Liver (tissue), 8 donors: ENCODE measurements at regions not wholly inside any gene's neighbourhood (a gene's known extent, or its start where the extent isn't known, plus 50 kb on each side); places are given as distances from the start of the nearest gene placed in this dataset.

Experiments
- DNase-seq: peaks from one replicate; pipeline ENCODE4 v3.0.0-alpha.2; 2017; ENCODE audit warnings: low spot score
- H3K27ac ChIP-seq, 2 donors: one replicate each; pipeline ENCODE4 v1.7.0; 2013; ENCODE audit warnings: inconsistent platforms in 2 of 2, low read length in 2 of 2, control low read depth in 1 of 2, low read depth in 1 of 2, mild to moderate bottlenecking in 1 of 2
- H3K27me3 ChIP-seq, 4 donors: one replicate each; pipeline versions ENCODE4 v1.6.1 to v1.7.0; 2013; ENCODE audit warnings: low read length in 3 of 4, inconsistent platforms in 1 of 4, mild to moderate bottlenecking in 1 of 4, moderate library complexity in 1 of 4; ENCODE audit not compliant: control insufficient read depth in 4 of 4, insufficient read depth in 4 of 4
- H3K36me3 ChIP-seq, 4 donors: one replicate each; pipeline versions ENCODE4 v1.6.1 to v1.7.0; 2013; ENCODE audit warnings: low read length in 3 of 4, mild to moderate bottlenecking in 3 of 4, low read depth in 1 of 4, moderate library complexity in 1 of 4; ENCODE audit not compliant: control insufficient read depth in 4 of 4, insufficient read depth in 3 of 4
- H3K4me1 ChIP-seq, 4 donors: one replicate each; pipeline versions ENCODE4 v1.6.1 to v1.7.0; 2013; ENCODE audit warnings: low read length in 3 of 4, mild to moderate bottlenecking in 3 of 4, moderate library complexity in 1 of 4; ENCODE audit not compliant: control insufficient read depth in 4 of 4, insufficient read depth in 4 of 4
- H3K4me3 ChIP-seq, 3 donors: one replicate each; pipeline versions ENCODE4 v1.6.1 to v1.7.0; 2013; ENCODE audit warnings: low read length in 3 of 3, control low read depth in 1 of 3, low read depth in 1 of 3, mild to moderate bottlenecking in 1 of 3
- H3K9ac ChIP-seq, 2 donors: one replicate each; pipeline ENCODE4 v1.7.0; 2013; ENCODE audit warnings: low read length in 2 of 2, mild to moderate bottlenecking in 2 of 2, moderate library complexity in 2 of 2, control low read depth in 1 of 2, low read depth in 1 of 2
- H3K9me3 ChIP-seq, 4 donors: one replicate each; pipeline versions ENCODE4 v1.6.1 to v1.7.0; 2013; ENCODE audit warnings: low read length in 3 of 4; ENCODE audit not compliant: control insufficient read depth in 4 of 4
- ATF3 ChIP-seq: IDR thresholded peaks from 2 replicates; pipeline ENCODE4 v1.6.1; 2016; ENCODE audit warnings: antibody characterized with exemption
- CTCF ChIP-seq: fragments of 150-350 bp; IDR thresholded peaks from 2 replicates; pipeline ENCODE4 v1.5.1; 2017; ENCODE audit warnings: improper control_type of control experiment, low read depth, low read length; ENCODE audit not compliant: missing input control
- EGR1 ChIP-seq, 2 donors: IDR thresholded peaks; 2 replicates each; pipeline ENCODE4 v1.6.1; 2016 to 2018; ENCODE audit warnings: antibody characterized with exemption in 2 of 2, low read depth in 2 of 2
- FOXA1 ChIP-seq: IDR thresholded peaks from 2 replicates; pipeline ENCODE4 v1.6.1; 2016; ENCODE audit warnings: antibody characterized with exemption
- FOXA2 ChIP-seq: IDR thresholded peaks from 2 replicates; pipeline ENCODE4 v1.6.1; 2016; ENCODE audit warnings: antibody characterized with exemption
- GABPA ChIP-seq, 2 donors: IDR thresholded peaks in 1 of 2; conservative IDR thresholded peaks in 1 of 2; 2 replicates each; pipeline ENCODE4 v1.6.1; 2016; ENCODE audit warnings: antibody characterized with exemption in 2 of 2, mild to moderate bottlenecking in 1 of 2, moderate library complexity in 1 of 2
- HNF4A ChIP-seq, 2 donors: conservative IDR thresholded peaks; 2 replicates each; pipeline ENCODE4 v1.6.1; 2016; ENCODE audit warnings: antibody characterized with exemption in 2 of 2, mild to moderate bottlenecking in 2 of 2
- HNF4G ChIP-seq: IDR thresholded peaks from 2 replicates; pipeline ENCODE4 v1.6.1; 2016; ENCODE audit warnings: antibody characterized with exemption
- JUND ChIP-seq, 2 donors: IDR thresholded peaks; 2 replicates each; pipeline ENCODE4 v1.6.1; 2016; ENCODE audit warnings: antibody characterized with exemption in 2 of 2
- MAX ChIP-seq: IDR thresholded peaks from 2 replicates; pipeline ENCODE4 v1.6.1; 2016; ENCODE audit warnings: antibody characterized with exemption
- NR2F2 ChIP-seq: IDR thresholded peaks from 2 replicates; pipeline ENCODE4 v1.6.1; 2016; ENCODE audit warnings: antibody characterized with exemption
- RAD21 ChIP-seq, 2 donors: IDR thresholded peaks; 2 replicates each; pipeline ENCODE4 v1.6.1; 2016; ENCODE audit warnings: antibody characterized with exemption in 2 of 2, mild to moderate bottlenecking in 2 of 2
- REST ChIP-seq: IDR thresholded peaks from 2 replicates; pipeline ENCODE4 v1.6.1; 2016; ENCODE audit warnings: antibody characterized with exemption, mild to moderate bottlenecking
- RXRA ChIP-seq, 2 donors: IDR thresholded peaks; 2 replicates each; pipeline ENCODE4 v1.6.1; 2017 to 2018; ENCODE audit warnings: antibody characterized with exemption in 2 of 2, mild to moderate bottlenecking in 1 of 2
- TAF1 ChIP-seq: conservative IDR thresholded peaks from 2 replicates; pipeline ENCODE4 v1.6.1; 2016; ENCODE audit warnings: antibody characterized with exemption, mild to moderate bottlenecking
- YY1 ChIP-seq: IDR thresholded peaks from 2 replicates; pipeline ENCODE4 v1.6.1; 2016; ENCODE audit warnings: antibody characterized with exemption, mild to moderate bottlenecking
- WGBS: extraction: QIAGEN DNeasy Blood & Tissue Kit; methylation state at CpG from one replicate; pipeline ENCODE4 v1.1.7; 2013; 5-methylcytosine and 5-hydroxymethylcytosine counted together
- donor health status: healthy.
- donor health status: healthy.
- donor health status: healthy.
- donor health status: healthy.
- donor health status: healthy.

- Histone ChIP-seq H3K4me3 (no peak overlapping the region), H3K4me1 (peaks cover 0 to 14% (median 2%) of the 10 kb centered on the region in 4 donors), H3K27me3 (no peaks in the 10 kb centered on the region), H3K9me3 (no peaks in the 10 kb centered on the region), H3K36me3 (no peaks in the 10 kb centered on the region), H3K9ac (no peak overlapping the region), H3K27ac (no peak overlapping the region)
- no peak for TF ChIP-seq ATF3
- WGBS, result 62% methylated on average over 6 of the region's 6 CpGs
- DNase-seq, result no peak
Measured at GRCh38 chr17:55829995-55830612, 79.3 kb downstream of the PCTP start.

- Histone ChIP-seq H3K36me3 (no peaks in the 10 kb centered on the region), H3K4me3 (no peak overlapping the region), H3K4me1 (peaks cover 0 to 14% (median 2%) of the 10 kb centered on the region in 4 donors), H3K9me3 (no peaks in the 10 kb centered on the region), H3K9ac (no peak overlapping the region), H3K27me3 (no peaks in the 10 kb centered on the region), H3K27ac (no peak overlapping the region)
- WGBS, result 89% methylated on average over 10 of the region's 10 CpGs
- TF ChIP-seq YY1 (no peak), FOXA1 (no peak), GABPA (IDR thresholded peaks at IDR 0.05 in 1 of 2, conservative IDR thresholded peaks at IDR 0.05 in 1 of 2) (no peak), CTCF (no peak), JUND (IDR thresholded peaks at IDR 0.05) (no peak), NR2F2 (no peak), RAD21 (IDR thresholded peaks at IDR 0.05) (no peak), RXRA (IDR thresholded peaks at IDR 0.05) (no peak), HNF4A (conservative IDR thresholded peaks at IDR 0.05) (no peak), EGR1 (IDR thresholded peaks at IDR 0.05; ENCODE audit: low read depth in 2 of 2) (no peak), ATF3 (no peak), FOXA2 (no peak), HNF4G (no peak), TAF1 (no peak), MAX (no peak)
- DNase-seq, result no peak
Measured at GRCh38 chr17:55830699-55831471, 80.0 kb downstream of the PCTP start.

GRCh38 chr17:55833306-55833705 is 82.5 kb downstream of the PCTP start:
- 99% methylated on average over 1 of the region's 1 CpG for WGBS
- H3K4me3 ChIP-seq, result no peak overlapping the region
- no peaks in the 10 kb centered on the region for H3K36me3 ChIP-seq
- DNase-seq, result no peak
- H3K27ac ChIP-seq, result no peak overlapping the region
- TF ChIP-seq HNF4G (no peak), TAF1 (no peak), REST (no peak), ATF3 (no peak)
- H3K9me3 ChIP-seq, result no peaks in the 10 kb centered on the region
- peaks cover 0 to 11% (median 2%) of the 10 kb centered on the region in 4 donors for H3K4me1 ChIP-seq
- no peak overlapping the region for H3K9ac ChIP-seq
- H3K27me3 ChIP-seq, result no peaks in the 10 kb centered on the region
